ENCODE measurements at regions not wholly inside any gene's neighbourhood (a gene's known extent, or its start where the extent isn't known, plus 50 kb on each side); places are given as distances from the start of the nearest gene placed in this dataset.

DNA sequence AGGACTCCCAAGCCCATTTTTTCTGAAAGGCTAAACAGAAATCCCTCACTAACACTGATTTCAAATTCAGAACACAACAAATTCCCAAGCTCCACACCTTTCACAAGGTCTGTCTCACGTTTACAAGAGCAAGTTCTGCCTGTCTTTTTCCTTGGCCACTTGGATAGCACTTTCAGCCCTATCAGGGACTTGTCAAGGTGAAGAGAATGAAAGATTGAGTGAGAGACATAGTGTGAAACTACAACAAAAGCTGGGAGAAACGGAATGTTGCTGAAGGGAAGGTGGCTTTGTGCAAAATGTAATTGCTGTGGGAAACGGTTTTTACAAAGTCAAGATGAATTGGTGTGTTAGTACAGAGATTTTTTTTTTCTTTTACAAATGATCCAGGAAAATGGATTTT lies 89.4 kb upstream of the GATA6 start:
- no peak for DNase-seq (ENCODE audit: low spot score)
- Mint-ChIP-seq H3K27ac (no peak overlapping the region), H3K4me1 (peaks cover 6% of the 10 kb centered on the region), H3K9me3 (no peaks in the 10 kb centered on the region), H3K36me3 (no peaks in the 10 kb centered on the region), H3K4me3 (no peak overlapping the region), H3K27me3 (ENCODE audit: insufficient read depth, low read depth) (peaks cover 13% of the 10 kb centered on the region)
- Histone ChIP-seq H3F3A (ENCODE audit: low read depth) (no peaks in the 10 kb centered on the region), H3K4me3 (no peak overlapping the region), H2AFZ (replicated peaks) (no peak overlapping the region), H3K36me3 (no peaks in the 10 kb centered on the region), H3K9me3 (ENCODE audit: low read depth) (no peaks in the 10 kb centered on the region), H3K27me3 (no peaks in the 10 kb centered on the region), H3K9ac (no peak overlapping the region), H3K79me2 (ENCODE audit: low read depth) (no peaks in the 10 kb centered on the region), H3K27ac (no peak overlapping the region), H4K20me1 (ENCODE audit: low read depth) (no peaks in the 10 kb centered on the region), H3K4me1 (peaks cover 13% of the 10 kb centered on the region), H3K4me2 (no peak overlapping the region)
- TF ChIP-seq EZH2 (IDR thresholded peaks at IDR 0.05) (no peak), EZH2phosphoT487 (IDR thresholded peaks at IDR 0.05) (no peak)
- TF ChIP-seq, protein P1, sequence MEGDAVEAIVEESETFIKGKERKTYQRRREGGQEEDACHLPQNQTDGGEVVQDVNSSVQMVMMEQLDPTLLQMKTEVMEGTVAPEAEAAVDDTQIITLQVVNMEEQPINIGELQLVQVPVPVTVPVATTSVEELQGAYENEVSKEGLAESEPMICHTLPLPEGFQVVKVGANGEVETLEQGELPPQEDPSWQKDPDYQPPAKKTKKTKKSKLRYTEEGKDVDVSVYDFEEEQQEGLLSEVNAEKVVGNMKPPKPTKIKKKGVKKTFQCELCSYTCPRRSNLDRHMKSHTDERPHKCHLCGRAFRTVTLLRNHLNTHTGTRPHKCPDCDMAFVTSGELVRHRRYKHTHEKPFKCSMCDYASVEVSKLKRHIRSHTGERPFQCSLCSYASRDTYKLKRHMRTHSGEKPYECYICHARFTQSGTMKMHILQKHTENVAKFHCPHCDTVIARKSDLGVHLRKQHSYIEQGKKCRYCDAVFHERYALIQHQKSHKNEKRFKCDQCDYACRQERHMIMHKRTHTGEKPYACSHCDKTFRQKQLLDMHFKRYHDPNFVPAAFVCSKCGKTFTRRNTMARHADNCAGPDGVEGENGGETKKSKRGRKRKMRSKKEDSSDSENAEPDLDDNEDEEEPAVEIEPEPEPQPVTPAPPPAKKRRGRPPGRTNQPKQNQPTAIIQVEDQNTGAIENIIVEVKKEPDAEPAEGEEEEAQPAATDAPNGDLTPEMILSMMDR (IDR thresholded peaks at IDR 0.05), result no peak

DNA sequence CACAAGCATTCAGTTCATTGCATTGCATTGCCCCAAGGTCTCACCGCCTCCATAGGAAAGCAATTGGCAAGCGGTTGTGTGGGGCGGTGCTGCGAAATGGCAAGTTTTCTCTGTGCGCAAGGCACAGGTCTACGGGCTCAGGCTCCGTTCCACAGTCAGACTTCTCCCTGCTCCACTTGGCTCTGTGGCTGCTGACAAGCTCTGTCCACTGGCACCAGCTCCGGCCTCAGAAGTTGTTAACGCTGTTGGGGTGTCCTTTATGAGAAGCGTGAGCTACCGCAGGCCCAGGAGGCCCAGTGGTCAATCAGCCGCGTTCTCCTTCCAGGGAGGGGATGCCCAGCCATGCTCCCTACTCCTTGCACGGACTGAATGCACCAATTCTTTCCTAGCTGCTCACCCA lies 87.0 kb upstream of the GATA6 start:
- H2AFZ ChIP-seq (replicated peaks), result no peak overlapping the region
- no peak overlapping the region for H3K27ac ChIP-seq

DNA sequence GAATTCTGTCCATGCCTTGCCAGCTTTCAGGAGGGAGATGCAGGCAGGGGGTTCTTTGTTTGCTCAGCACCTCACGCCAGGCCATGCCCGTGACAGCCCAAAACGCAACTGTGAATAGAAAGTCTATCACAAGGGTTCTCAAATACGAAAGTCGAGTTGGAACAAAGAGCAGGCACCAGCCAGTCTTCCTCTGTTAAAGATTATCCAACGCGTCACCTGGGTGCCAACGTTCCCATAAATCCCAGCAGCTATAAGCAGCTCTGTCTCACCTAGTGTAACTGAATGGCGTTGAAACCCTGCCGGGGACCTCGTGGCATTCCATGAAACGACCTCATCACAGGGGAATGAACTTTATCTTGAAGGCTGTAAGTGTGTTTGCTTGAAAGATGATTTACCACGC lies 84.8 kb upstream of the GATA6 start:
- Histone ChIP-seq H3F3A (ENCODE audit: low read depth) (no peaks in the 10 kb centered on the region), H3K4me1 (peaks cover 13% of the 10 kb centered on the region), H3K36me3 (no peaks in the 10 kb centered on the region), H3K9ac (no peak overlapping the region), H4K20me1 (ENCODE audit: low read depth) (no peaks in the 10 kb centered on the region), H3K79me2 (ENCODE audit: low read depth) (no peaks in the 10 kb centered on the region), H3K27me3 (no peaks in the 10 kb centered on the region), H3K9me3 (ENCODE audit: low read depth) (no peaks in the 10 kb centered on the region), H3K27ac (no peak overlapping the region), H3K4me2 (no peak overlapping the region), H2AFZ (replicated peaks) (no peak overlapping the region), H3K4me3 (no peak overlapping the region)
- Mint-ChIP-seq H3K4me3 (no peak overlapping the region), H3K27ac (peak overlapping the region; percentile 42), H3K36me3 (no peaks in the 10 kb centered on the region), H3K27me3 (ENCODE audit: insufficient read depth, low read depth) (peaks cover 11% of the 10 kb centered on the region), H3K4me1 (peaks cover 13% of the 10 kb centered on the region), H3K9me3 (no peaks in the 10 kb centered on the region)
- TF ChIP-seq EZH2phosphoT487 (IDR thresholded peaks at IDR 0.05) (no peak), EZH2 (IDR thresholded peaks at IDR 0.05) (no peak)
- TF ChIP-seq, protein P1 (IDR thresholded peaks at IDR 0.05), result no peak
- DNase-seq (ENCODE audit: low spot score), result no peak

More for the DNA sequence above, 87.0 kb upstream of the GATA6 start:
- H3K4me1 Mint-ChIP-seq, result peaks cover 9% of the 10 kb centered on the region
- TF ChIP-seq, protein P1 (IDR thresholded peaks at IDR 0.05), result no peak
- TF ChIP-seq EZH2 (IDR thresholded peaks at IDR 0.05) (no peak), EZH2phosphoT487 (IDR thresholded peaks at IDR 0.05) (no peak)
- H3F3A ChIP-seq (ENCODE audit: low read depth), result no peaks in the 10 kb centered on the region
- DNase-seq (ENCODE audit: low spot score), result no peak
- H3K79me2 ChIP-seq (ENCODE audit: low read depth), result no peaks in the 10 kb centered on the region
- H3K4me3 Mint-ChIP-seq, result no peak overlapping the region
- no peaks in the 10 kb centered on the region for H3K27me3 ChIP-seq
- no peak overlapping the region for H3K9ac ChIP-seq
- no peak overlapping the region for H3K27ac Mint-ChIP-seq
- no peak overlapping the region for H3K4me3 ChIP-seq
- peaks cover 11% of the 10 kb centered on the region for H3K27me3 Mint-ChIP-seq (ENCODE audit: insufficient read depth, low read depth)
- H3K36me3 Mint-ChIP-seq, result no peaks in the 10 kb centered on the region
- H3K4me1 ChIP-seq, result peaks cover 13% of the 10 kb centered on the region
- no peaks in the 10 kb centered on the region for H3K9me3 ChIP-seq (ENCODE audit: low read depth)
- no peaks in the 10 kb centered on the region for H4K20me1 ChIP-seq (ENCODE audit: low read depth)
- no peak overlapping the region for H3K4me2 ChIP-seq
- H3K36me3 ChIP-seq, result no peaks in the 10 kb centered on the region
- H3K9me3 Mint-ChIP-seq, result no peaks in the 10 kb centered on the region

Measured in neural progenitor cell (in vitro differentiated cells).